ENCODE measurements at regions not wholly inside any gene's neighbourhood (a gene's known extent, or its start where the extent isn't known, plus 50 kb on each side); places are given as distances from the start of the nearest gene placed in this dataset.

DNA sequence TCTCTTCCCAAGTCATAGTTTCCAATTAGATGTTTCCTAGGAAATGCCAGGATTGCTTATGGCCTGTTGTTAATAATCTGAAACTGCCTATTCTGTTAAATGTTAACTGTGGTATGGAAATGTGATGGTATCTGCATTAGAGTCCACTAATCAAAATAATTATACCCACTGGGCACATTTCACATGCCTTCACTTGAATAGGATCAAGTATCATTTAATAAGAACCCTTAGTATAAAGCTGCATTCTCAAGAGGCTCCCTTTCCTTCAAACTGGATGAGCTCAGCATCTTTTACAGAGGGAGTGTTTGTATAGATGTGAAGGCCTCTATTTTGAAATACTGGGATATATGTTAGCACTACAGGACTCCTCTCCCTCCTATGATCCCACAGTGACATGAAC lies 477.2 kb upstream of the VRK2 start:
- no peaks in the 10 kb centered on the region for H3K27me3 ChIP-seq (ENCODE audit: control insufficient read depth, insufficient read depth, low read length)
- no peak for DNase-seq (ENCODE audit: low read depth)
- H3K36me3 ChIP-seq (ENCODE audit: control insufficient read depth, insufficient read depth, low read length), result no peaks in the 10 kb centered on the region
- TF ChIP-seq, protein P1, sequence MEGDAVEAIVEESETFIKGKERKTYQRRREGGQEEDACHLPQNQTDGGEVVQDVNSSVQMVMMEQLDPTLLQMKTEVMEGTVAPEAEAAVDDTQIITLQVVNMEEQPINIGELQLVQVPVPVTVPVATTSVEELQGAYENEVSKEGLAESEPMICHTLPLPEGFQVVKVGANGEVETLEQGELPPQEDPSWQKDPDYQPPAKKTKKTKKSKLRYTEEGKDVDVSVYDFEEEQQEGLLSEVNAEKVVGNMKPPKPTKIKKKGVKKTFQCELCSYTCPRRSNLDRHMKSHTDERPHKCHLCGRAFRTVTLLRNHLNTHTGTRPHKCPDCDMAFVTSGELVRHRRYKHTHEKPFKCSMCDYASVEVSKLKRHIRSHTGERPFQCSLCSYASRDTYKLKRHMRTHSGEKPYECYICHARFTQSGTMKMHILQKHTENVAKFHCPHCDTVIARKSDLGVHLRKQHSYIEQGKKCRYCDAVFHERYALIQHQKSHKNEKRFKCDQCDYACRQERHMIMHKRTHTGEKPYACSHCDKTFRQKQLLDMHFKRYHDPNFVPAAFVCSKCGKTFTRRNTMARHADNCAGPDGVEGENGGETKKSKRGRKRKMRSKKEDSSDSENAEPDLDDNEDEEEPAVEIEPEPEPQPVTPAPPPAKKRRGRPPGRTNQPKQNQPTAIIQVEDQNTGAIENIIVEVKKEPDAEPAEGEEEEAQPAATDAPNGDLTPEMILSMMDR (IDR thresholded peaks at IDR 0.05; ENCODE audit: insufficient read depth, low read length, poor library complexity, severe bottlenecking), result no peak
- H3K4me3 ChIP-seq (ENCODE audit: low read depth, low read length), result no peak overlapping the region

DNA sequence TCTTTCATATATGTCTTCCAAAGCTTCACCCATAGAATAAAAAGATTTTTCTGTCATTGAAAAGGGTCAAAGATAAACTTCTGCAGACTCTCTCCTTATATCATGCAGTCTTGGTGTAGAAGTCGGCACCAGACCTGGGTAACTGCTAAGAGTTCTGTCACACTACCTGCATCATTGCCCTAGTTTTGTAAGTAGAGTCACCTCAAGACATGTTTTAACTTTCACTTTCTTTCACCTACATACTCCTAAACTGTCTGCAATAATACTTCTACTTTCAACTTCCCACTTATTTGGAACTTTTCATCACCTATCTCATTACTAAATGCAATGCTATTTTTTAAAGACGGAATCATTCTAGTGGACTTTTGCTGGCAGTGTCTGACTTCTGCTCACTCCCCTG lies 475.6 kb upstream of the VRK2 start:
- TF ChIP-seq, protein P1 (IDR thresholded peaks at IDR 0.05; ENCODE audit: insufficient read depth, low read length, poor library complexity, severe bottlenecking), result no peak
- no peak for DNase-seq (ENCODE audit: low read depth)

DNA sequence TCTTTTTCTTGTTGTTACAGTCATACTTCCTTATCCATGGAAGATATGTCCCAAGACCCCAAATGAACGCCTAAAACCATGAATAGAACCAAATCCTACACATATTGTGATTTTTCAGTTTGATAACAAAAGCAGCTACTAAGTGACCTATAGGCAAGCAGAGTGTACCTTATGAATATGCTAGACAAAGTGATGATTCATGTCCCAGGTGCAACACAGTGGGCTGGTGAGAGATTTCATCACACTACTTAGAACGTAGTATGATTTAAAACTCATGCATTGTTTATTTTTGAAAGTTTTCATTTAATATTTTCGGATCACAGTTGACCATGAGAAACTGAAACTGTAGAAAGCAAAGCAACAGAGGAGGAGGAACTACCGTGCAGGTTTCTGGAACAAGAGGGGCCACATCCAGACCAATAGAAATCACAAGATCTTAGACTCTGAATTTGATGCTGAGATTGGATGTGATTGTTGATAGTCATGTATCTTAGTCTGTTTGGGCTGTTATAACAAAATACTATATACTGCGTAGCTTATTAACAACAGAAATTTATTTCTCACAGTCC lies 470.8 kb upstream of the VRK2 start:
- no peaks in the 10 kb centered on the region for H3K27me3 ChIP-seq (ENCODE audit: control insufficient read depth, insufficient read depth, low read length)
- DNase-seq (ENCODE audit: low read depth), result no peak
- TF ChIP-seq, protein P1 (IDR thresholded peaks at IDR 0.05; ENCODE audit: insufficient read depth, low read length, poor library complexity, severe bottlenecking), result no peak
- H3K36me3 ChIP-seq (ENCODE audit: control insufficient read depth, insufficient read depth, low read length), result no peaks in the 10 kb centered on the region
- no peak overlapping the region for H3K4me3 ChIP-seq (ENCODE audit: low read depth, low read length)

More for the DNA sequence above, 475.6 kb upstream of the VRK2 start:
- H3K36me3 ChIP-seq (ENCODE audit: control insufficient read depth, insufficient read depth, low read length), result no peaks in the 10 kb centered on the region
- H3K27me3 ChIP-seq (ENCODE audit: control insufficient read depth, insufficient read depth, low read length), result no peaks in the 10 kb centered on the region
- H3K4me3 ChIP-seq (ENCODE audit: low read depth, low read length), result no peak overlapping the region

DNA sequence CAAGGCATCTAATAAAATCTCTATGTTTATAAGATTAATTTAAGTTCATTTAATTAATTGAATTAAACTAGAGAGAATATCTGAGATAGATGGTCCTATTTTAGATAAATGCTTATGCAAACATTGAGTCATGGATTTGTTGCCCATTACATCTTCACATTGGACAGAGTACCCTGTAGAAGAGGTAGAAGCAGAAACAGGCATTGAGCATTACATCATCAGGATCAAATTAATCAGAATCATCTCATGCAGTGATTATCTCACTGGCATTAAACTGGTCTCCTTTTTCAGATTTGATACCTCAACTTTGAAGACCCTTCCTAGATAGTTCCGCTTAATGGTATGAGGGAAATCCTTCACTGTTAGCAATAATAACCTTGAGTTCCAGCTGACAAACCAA lies 469.6 kb upstream of the VRK2 start:
- no peaks in the 10 kb centered on the region for H3K36me3 ChIP-seq (ENCODE audit: control insufficient read depth, insufficient read depth, low read length)
- H3K4me3 ChIP-seq (ENCODE audit: low read depth, low read length), result no peak overlapping the region
- TF ChIP-seq, protein P1 (IDR thresholded peaks at IDR 0.05; ENCODE audit: insufficient read depth, low read length, poor library complexity, severe bottlenecking), result no peak
- no peaks in the 10 kb centered on the region for H3K27me3 ChIP-seq (ENCODE audit: control insufficient read depth, insufficient read depth, low read length)
- DNase-seq (ENCODE audit: low read depth), result no peak

DNA sequence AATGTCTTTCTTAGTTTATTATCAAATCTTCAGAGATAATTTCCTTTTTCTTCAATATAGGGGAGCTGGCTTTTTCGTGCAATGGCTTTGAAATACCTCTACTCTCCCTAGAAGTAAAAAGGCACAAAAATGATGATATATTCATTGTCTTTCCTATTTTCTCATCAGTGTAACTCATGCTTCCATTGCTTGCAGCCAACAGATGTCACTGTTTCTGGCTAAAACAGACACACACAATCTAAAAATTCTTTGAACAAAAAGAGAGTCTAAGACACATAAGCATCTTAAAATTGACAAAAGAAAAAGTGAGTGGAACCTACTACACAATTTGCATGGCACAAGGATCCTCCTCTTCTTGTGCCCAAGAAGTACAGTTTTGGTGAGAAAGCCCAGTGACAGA lies 448.7 kb upstream of the VRK2 start:
- Histone ChIP-seq H3K4me3 (ENCODE audit: low read depth, low read length) (no peak overlapping the region), H3K36me3 (ENCODE audit: control insufficient read depth, insufficient read depth, low read length) (no peaks in the 10 kb centered on the region), H3K27me3 (ENCODE audit: control insufficient read depth, insufficient read depth, low read length) (no peaks in the 10 kb centered on the region)
- TF ChIP-seq, protein P1 (IDR thresholded peaks at IDR 0.05; ENCODE audit: insufficient read depth, low read length, poor library complexity, severe bottlenecking), result no peak
- no peak for DNase-seq (ENCODE audit: low read depth)

DNA sequence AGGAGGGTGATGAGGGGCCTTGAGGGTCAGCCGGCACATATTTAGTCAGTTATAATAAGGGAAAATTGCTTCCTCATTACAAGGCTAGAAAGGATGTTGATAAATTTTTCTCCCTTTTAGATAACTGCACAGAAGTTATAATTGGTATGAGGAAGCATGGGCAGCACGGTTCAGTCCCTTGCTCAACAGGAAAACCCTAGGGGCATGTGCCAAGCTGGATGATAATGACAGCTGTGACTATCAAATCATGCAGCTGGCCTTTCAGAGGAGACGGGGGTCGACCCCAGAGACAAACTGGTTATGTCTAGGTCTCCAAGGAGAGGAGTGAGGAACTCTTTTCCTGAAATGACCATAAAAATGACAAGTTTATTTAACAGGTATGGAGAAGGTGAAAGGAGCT lies 448.1 kb upstream of the VRK2 start:
- no peak for DNase-seq (ENCODE audit: low read depth)
- H3K27me3 ChIP-seq (ENCODE audit: control insufficient read depth, insufficient read depth, low read length), result no peaks in the 10 kb centered on the region
- H3K36me3 ChIP-seq (ENCODE audit: control insufficient read depth, insufficient read depth, low read length), result no peaks in the 10 kb centered on the region
- TF ChIP-seq, protein P1 (IDR thresholded peaks at IDR 0.05; ENCODE audit: insufficient read depth, low read length, poor library complexity, severe bottlenecking), result no peak
- H3K4me3 ChIP-seq (ENCODE audit: low read depth, low read length), result no peak overlapping the region
